Endothelial cell (in vitro differentiated cells): ENCODE measurements at regions not wholly inside any gene's neighbourhood (a gene's known extent, or its start where the extent isn't known, plus 50 kb on each side); places are given as distances from the start of the nearest gene placed in this dataset.
"Not testable (repeated sequence)": the region's sequence is repeated elsewhere in the genome, so short reads cannot be mapped to it uniquely, and the experiment has no call there.

Experiments
- DNase-seq: peaks from one replicate; pipeline ENCODE4 v3.0.0; 2021; ENCODE audit warnings: low spot score
- H3K27ac Mint-ChIP-seq: one replicate; pipeline ENCODE4 v1.8.0; 2021; ENCODE audit warnings: mixed read lengths, inconsistent platforms; ENCODE audit not compliant: unreplicated experiment
- H3K27me3 Mint-ChIP-seq: one replicate; pipeline ENCODE4 v1.8.0; 2021; ENCODE audit warnings: mild to moderate bottlenecking, moderate library complexity, mixed read lengths, inconsistent platforms; ENCODE audit not compliant: unreplicated experiment
- H3K36me3 Mint-ChIP-seq: one replicate; pipeline ENCODE4 v1.8.0; 2021; ENCODE audit warnings: mild to moderate bottlenecking, low read depth, mixed read lengths, inconsistent platforms; ENCODE audit not compliant: unreplicated experiment
- H3K4me1 Mint-ChIP-seq: one replicate; pipeline ENCODE4 v1.8.0; 2021; ENCODE audit warnings: mild to moderate bottlenecking, mixed read lengths, inconsistent platforms; ENCODE audit not compliant: unreplicated experiment
- H3K4me3 Mint-ChIP-seq: one replicate; pipeline ENCODE4 v1.8.0; 2021; ENCODE audit warnings: mild to moderate bottlenecking, mixed read lengths, inconsistent platforms; ENCODE audit not compliant: unreplicated experiment
- H3K9me3 Mint-ChIP-seq: one replicate; pipeline ENCODE4 v1.8.0; 2021; ENCODE audit warnings: mixed read lengths, inconsistent platforms; ENCODE audit not compliant: unreplicated experiment
- TF ChIP-seq, protein P1 (sequence below): fragments of 200-600 bp; sonication (generic); IDR thresholded peaks from one replicate; pipeline ENCODE4 v1.5.0; 2021; ENCODE audit warnings: antibody characterized with exemption; ENCODE audit not compliant: unreplicated experiment

DNA sequence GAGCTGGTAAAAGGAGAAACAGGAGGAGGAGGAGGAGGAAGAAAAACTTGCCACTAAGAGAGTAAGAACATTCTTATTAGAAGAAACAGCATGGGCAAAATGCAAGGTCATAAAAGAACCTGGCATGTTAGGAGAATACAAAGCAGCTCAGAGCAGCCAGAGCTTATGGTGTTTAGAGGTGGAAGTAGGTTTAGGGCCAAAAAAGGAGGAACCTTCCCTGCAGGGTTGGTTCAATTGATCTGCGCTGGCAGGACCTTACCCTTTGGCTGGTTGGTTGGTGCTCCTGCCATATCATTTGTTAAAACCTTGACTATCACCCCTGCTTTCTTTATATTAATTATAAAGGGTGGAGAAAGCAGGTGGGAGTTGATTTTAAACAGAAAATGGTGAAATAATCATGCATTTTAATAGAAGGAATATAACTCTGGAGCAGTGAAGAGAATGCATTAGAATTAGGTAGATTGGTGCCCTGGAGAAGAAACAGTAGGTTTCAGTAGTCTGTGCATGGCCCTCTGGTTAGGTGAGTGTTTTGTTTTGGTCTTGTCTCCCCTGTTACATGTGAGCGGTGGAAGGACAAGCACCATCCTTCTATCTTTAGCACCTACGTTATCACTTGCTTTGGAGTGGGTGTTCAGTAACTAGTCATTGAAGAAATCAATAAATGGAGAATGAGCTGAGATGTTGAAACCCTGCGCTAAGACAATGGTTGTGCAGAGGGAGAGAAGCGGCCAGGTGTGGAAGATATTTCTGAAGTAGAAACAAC is 110.4 kb upstream of the NGF start:
- DNase-seq = no peak
- H3K9me3 Mint-ChIP-seq = no peaks in the 10 kb centered on the region

GRCh38 chr1:115447672-115448071 is 109.6 kb upstream of the NGF start:
- TF ChIP-seq, protein P1, sequence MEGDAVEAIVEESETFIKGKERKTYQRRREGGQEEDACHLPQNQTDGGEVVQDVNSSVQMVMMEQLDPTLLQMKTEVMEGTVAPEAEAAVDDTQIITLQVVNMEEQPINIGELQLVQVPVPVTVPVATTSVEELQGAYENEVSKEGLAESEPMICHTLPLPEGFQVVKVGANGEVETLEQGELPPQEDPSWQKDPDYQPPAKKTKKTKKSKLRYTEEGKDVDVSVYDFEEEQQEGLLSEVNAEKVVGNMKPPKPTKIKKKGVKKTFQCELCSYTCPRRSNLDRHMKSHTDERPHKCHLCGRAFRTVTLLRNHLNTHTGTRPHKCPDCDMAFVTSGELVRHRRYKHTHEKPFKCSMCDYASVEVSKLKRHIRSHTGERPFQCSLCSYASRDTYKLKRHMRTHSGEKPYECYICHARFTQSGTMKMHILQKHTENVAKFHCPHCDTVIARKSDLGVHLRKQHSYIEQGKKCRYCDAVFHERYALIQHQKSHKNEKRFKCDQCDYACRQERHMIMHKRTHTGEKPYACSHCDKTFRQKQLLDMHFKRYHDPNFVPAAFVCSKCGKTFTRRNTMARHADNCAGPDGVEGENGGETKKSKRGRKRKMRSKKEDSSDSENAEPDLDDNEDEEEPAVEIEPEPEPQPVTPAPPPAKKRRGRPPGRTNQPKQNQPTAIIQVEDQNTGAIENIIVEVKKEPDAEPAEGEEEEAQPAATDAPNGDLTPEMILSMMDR = no peak
- DNase-seq = no peak
- no peak overlapping the region for H3K4me3 Mint-ChIP-seq
- H3K36me3 Mint-ChIP-seq = no peaks in the 10 kb centered on the region
- no peaks in the 10 kb centered on the region for H3K9me3 Mint-ChIP-seq
- H3K27me3 Mint-ChIP-seq = no peaks in the 10 kb centered on the region
- no peak overlapping the region for H3K27ac Mint-ChIP-seq
- H3K4me1 Mint-ChIP-seq = no peaks in the 10 kb centered on the region

More for the DNA sequence above, 110.4 kb upstream of the NGF start:
- Mint-ChIP-seq H3K4me3 (no peak overlapping the region), H3K27me3 (no peaks in the 10 kb centered on the region), H3K36me3 (no peaks in the 10 kb centered on the region), H3K27ac (no peak overlapping the region), H3K4me1 (no peaks in the 10 kb centered on the region)
- TF ChIP-seq, protein P1 = no peak

DNA sequence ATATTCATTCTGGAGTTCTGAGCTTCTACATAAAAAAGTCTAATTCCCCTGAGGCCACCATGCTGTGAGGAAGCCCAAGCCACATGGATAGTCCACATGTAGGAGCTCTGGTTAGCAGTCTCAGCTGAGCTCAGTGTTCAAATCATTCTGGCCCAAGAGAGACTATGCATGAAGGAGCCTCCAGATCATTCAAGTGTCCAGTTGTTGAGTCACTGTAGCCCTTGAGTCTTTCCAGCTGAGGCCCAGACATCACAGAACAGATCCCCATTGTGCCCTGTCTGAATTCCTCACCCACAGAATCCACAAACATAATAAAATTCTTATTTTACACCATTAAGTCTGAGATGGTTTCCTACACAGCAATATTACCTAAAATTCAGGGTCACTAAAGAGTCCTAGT is 107.0 kb upstream of the NGF start:
- TF ChIP-seq, protein P1 = no peak
- H3K4me3 Mint-ChIP-seq = no peak overlapping the region
- H3K36me3 Mint-ChIP-seq = no peaks in the 10 kb centered on the region
- DNase-seq = no peak
- no peak overlapping the region for H3K27ac Mint-ChIP-seq
- no peaks in the 10 kb centered on the region for H3K27me3 Mint-ChIP-seq
- no peaks in the 10 kb centered on the region for H3K4me1 Mint-ChIP-seq
- H3K9me3 Mint-ChIP-seq = no peaks in the 10 kb centered on the region

GRCh38 chr1:115440733-115441132 is 102.7 kb upstream of the NGF start:
- Mint-ChIP-seq H3K9me3 (no peaks in the 10 kb centered on the region), H3K36me3 (no peaks in the 10 kb centered on the region), H3K4me3 (no peak overlapping the region), H3K27me3 (no peaks in the 10 kb centered on the region), H3K4me1 (peaks cover 3% of the 10 kb centered on the region), H3K27ac (no peak overlapping the region)
- DNase-seq = no peak
- TF ChIP-seq, protein P1 = no peak

GRCh38 chr1:115439520-115439919 is 101.5 kb upstream of the NGF start:
- not testable (repeated sequence) for H3K4me3 Mint-ChIP-seq, H3K36me3 Mint-ChIP-seq, H3K4me1 Mint-ChIP-seq, H3K27ac Mint-ChIP-seq, H3K27me3 Mint-ChIP-seq, DNase-seq, H3K9me3 Mint-ChIP-seq
